HepG2 (cell line): ENCODE measurements at regions not wholly inside any gene's neighbourhood (a gene's known extent, or its start where the extent isn't known, plus 50 kb on each side); places are given as distances from the start of the nearest gene placed in this dataset.

Source experiments
- ATAC-seq: fragments of 200-7000 bp; cut with Tn5 transposase; 3 replicates; pipeline ENCODE4 v1.9.1; 2020; ENCODE audit warnings: mild to moderate bottlenecking, moderate library complexity
- BruUV-seq: library from RNA; stranded (reverse); fragments of 400-500 nt; replicated peaks from 2 replicates; lab custom pipeline; 2021; lab: Mats Ljungman, UMichigan
- CTCF ChIA-PET: fragments of 300-600 bp; formaldehyde crosslinking; extraction: SDS; loops from one replicate; lab custom pipeline; 2021; ENCODE audit warnings: low total read pairs, inconsistent platforms, low intra/inter-chr PET ratio; lab: Yijun Ruan, JAX
- POLR2A ChIA-PET: fragments of 350-600 bp; sonication (Branson Sonifier 250); formaldehyde crosslinking; loops from one replicate; lab custom pipeline; 2020; ENCODE audit warnings: antibody characterized with exemption, inconsistent platforms; lab: Yijun Ruan, JAX
- DNase-seq: peaks from one replicate; pipeline ENCODE4 v3.0.0-alpha.2; 2015; ENCODE audit warnings: low spot score
- FAIRE-seq: peaks from 3 replicates; lab custom pipeline; 2011; peaks lifted over from hg19 to GRCh38; lab: Jason Lieb, UNC
- H2AFZ ChIP-seq: one replicate; pipeline ENCODE4 v1.6.1; 2011; ENCODE audit warnings: low read length, inconsistent platforms
- H3K27ac ChIP-seq: fragments of 300-600 bp; 3 replicates; pipeline ENCODE4 v1.8.0; 2011; ENCODE audit warnings: mixed run types, mild to moderate bottlenecking, mixed read lengths, low read length, inconsistent platforms; ENCODE audit not compliant: insufficient read depth; ENCODE audit errors: extremely low read length
- H3K27me3 ChIP-seq, 2 experiments: fragments of 200-600 bp in 1 of 2; 2 replicates in 1 of 2; 3 replicates in 1 of 2; pipeline versions ENCODE4 v1.6.0 to v1.8.0; 2011; ENCODE audit warnings: low read length in 2 of 2, mild to moderate bottlenecking in 2 of 2, moderate library complexity in 2 of 2, inconsistent platforms in 1 of 2; ENCODE audit not compliant: insufficient read depth in 2 of 2, control insufficient read depth in 1 of 2
- H3K36me3 ChIP-seq, 2 experiments: fragments of 200-600 bp in 1 of 2; replicated peaks in 1 of 2; 2 replicates in 1 of 2; 3 replicates in 1 of 2; pipeline versions ENCODE4 v1.5.1 to v1.8.0; 2011; ENCODE audit warnings: low read length in 2 of 2, inconsistent platforms in 1 of 2; ENCODE audit not compliant: insufficient read depth in 2 of 2, control insufficient read depth in 1 of 2
- H3K4me1 ChIP-seq: 2 replicates; pipeline ENCODE4 v1.5.1; 2012; ENCODE audit warnings: low read length, inconsistent platforms; ENCODE audit not compliant: insufficient read depth
- H3K4me2 ChIP-seq: 2 replicates; pipeline ENCODE4 v1.6.0; 2011; ENCODE audit warnings: low read depth, low read length, inconsistent platforms
- H3K4me3 ChIP-seq, 3 experiments: fragments of 200-600 bp in 1 of 3; sonication (generic), shearing (Covaris generic) in 1 of 3; replicated peaks in 1 of 3; 2 replicates each; pipeline ENCODE4 v1.5.1; 2011 to 2016; ENCODE audit warnings: low read length in 3 of 3, inconsistent platforms in 2 of 3, low read depth in 2 of 3, mild to moderate bottlenecking in 2 of 3, control low read depth in 1 of 3, mixed read lengths in 1 of 3; ENCODE audit not compliant: insufficient read depth in 1 of 3
- H3K79me2 ChIP-seq: one replicate; pipeline ENCODE4 v1.6.1; 2011; ENCODE audit warnings: low read length, inconsistent platforms; ENCODE audit not compliant: insufficient read depth
- H3K9ac ChIP-seq: 2 replicates; pipeline ENCODE4 v1.6.0; 2011; ENCODE audit warnings: mild to moderate bottlenecking, low read depth, low read length, inconsistent platforms; ENCODE audit not compliant: insufficient read depth
- H3K9me3 ChIP-seq: 2 replicates; pipeline ENCODE4 v1.5.1; 2012; ENCODE audit warnings: mild to moderate bottlenecking, low read length
- H4K20me1 ChIP-seq: 2 replicates; pipeline ENCODE4 v1.6.0; 2011; ENCODE audit warnings: inconsistent platforms, mild to moderate bottlenecking, low read length, moderate library complexity; ENCODE audit not compliant: insufficient read depth
- BCLAF1 ChIP-seq: fragments of 450-650 bp; IDR thresholded peaks from 2 replicates; pipeline ENCODE4 v1.6.1; 2017; ENCODE audit warnings: mild to moderate bottlenecking
- GLI4 ChIP-seq: sonication (generic); formaldehyde crosslinking; IDR thresholded peaks from 2 replicates; pipeline ENCODE4 v1.5.1; 2020; ENCODE audit warnings: missing genetic modification reagents, mild to moderate bottlenecking, moderate library complexity, borderline replicate concordance
- HNRNPK ChIP-seq: fragments of 200-400 bp; formaldehyde crosslinking; IDR thresholded peaks from 2 replicates; pipeline ENCODE4 v1.6.1; 2018; ENCODE audit warnings: low read length, low read depth, moderate library complexity, mild to moderate bottlenecking; ENCODE audit not compliant: poor library complexity, severe bottlenecking
- KLF11 ChIP-seq: IDR thresholded peaks from 2 replicates; pipeline ENCODE4 v1.6.1; 2016; ENCODE audit warnings: missing compliant biosample characterization
- LCORL ChIP-seq, 2 experiments: fragments of 450-650 bp in 1 of 2; sonication (generic) in 1 of 2; formaldehyde crosslinking in 1 of 2; IDR thresholded peaks; 2 replicates each; pipeline versions ENCODE4 v1.5.0 to v1.6.1; 2017 to 2020; ENCODE audit warnings: antibody characterized with exemption in 1 of 2, missing genetic modification reagents in 1 of 2
- MXD4 ChIP-seq: IDR thresholded peaks from 2 replicates; pipeline ENCODE4 v1.6.1; 2016; ENCODE audit warnings: mild to moderate bottlenecking, missing biosample characterization, missing genetic modification reagents
- SKIL ChIP-seq: sonication (generic); formaldehyde crosslinking; IDR thresholded peaks from 2 replicates; pipeline ENCODE4 v1.8.0; 2022; ENCODE audit warnings: missing genetic modification reagents, mild to moderate bottlenecking, moderate library complexity, borderline replicate concordance
- TRAFD1 ChIP-seq: sonication (generic); formaldehyde crosslinking; IDR thresholded peaks from 2 replicates; pipeline ENCODE4 v1.5.1; 2020; ENCODE audit warnings: missing genetic modification reagents, mild to moderate bottlenecking, borderline replicate concordance
- ZBTB21 ChIP-seq: sonication (generic); formaldehyde crosslinking; IDR thresholded peaks from 2 replicates; pipeline ENCODE4 v1.4.0; 2020; ENCODE audit warnings: missing genetic modification reagents
- ZNF225 ChIP-seq: sonication (generic); formaldehyde crosslinking; IDR thresholded peaks from 2 replicates; pipeline ENCODE4 v1.4.0; 2020; ENCODE audit warnings: mild to moderate bottlenecking, missing genetic modification reagents
- ZNF670 ChIP-seq: sonication (generic); formaldehyde crosslinking; IDR thresholded peaks from 2 replicates; pipeline ENCODE4 v1.8.0; 2022; ENCODE audit warnings: mild to moderate bottlenecking, missing genetic modification reagents, borderline replicate concordance
- ZNF792 ChIP-seq: IDR thresholded peaks from 2 replicates; pipeline ENCODE4 v1.6.1; 2016
- WGBS: methylation state at CpG from one replicate; pipeline ENCODE4 v1.1.6; 2017; ENCODE audit warnings: low lambda C conversion rate; 5-methylcytosine and 5-hydroxymethylcytosine counted together
- in situ Hi-C: cut with HindIII; loops from 2 replicates; pipeline ENCODE4 v1.10.0; 2017; ENCODE audit warnings: low pct_unique_long_range_greater_than_20kb; ENCODE audit not compliant: extremely low pct_ligation_motif_present
- intact Hi-C: fragments of 100-400 bp; cut with micrococcal nuclease; formaldehyde crosslinking; loops from one replicate; pipeline ENCODE4 v1.10.0; 2022; ENCODE audit not compliant: unreplicated experiment
- TF ChIP-seq, protein P1 (sequence below): sonication (generic); formaldehyde crosslinking; IDR thresholded peaks from 2 replicates; pipeline ENCODE4 v1.5.0; 2020; ENCODE audit warnings: missing genetic modification reagents
- TF ChIP-seq, protein P2 (sequence below): sonication (generic); formaldehyde crosslinking; IDR thresholded peaks from 2 replicates; pipeline ENCODE4 v1.4.0; 2020; ENCODE audit warnings: missing genetic modification reagents

- Histone ChIP-seq H3K36me3 (no peaks in the 10 kb centered on the region), H2AFZ (no peak overlapping the region), H3K79me2 (no peaks in the 10 kb centered on the region), H3K9ac (no peak overlapping the region), H3K27ac (no peak overlapping the region), H3K4me1 (no peaks in the 10 kb centered on the region), H3K4me2 (no peak overlapping the region), H3K4me3 (no peak overlapping the region), H3K9me3 (no peaks in the 10 kb centered on the region), H4K20me1 (no peaks in the 10 kb centered on the region), H3K27me3 (no peaks in the 10 kb centered on the region; a peak in 1 of 5 replicates)
- FAIRE-seq (no peak), DNase-seq (no peak), ATAC-seq (no peak)
- 10% methylated on average over 3 of the region's 3 CpGs for WGBS
- ChIA-PET CTCF (no interaction called here), POLR2A (no interaction called here)
- BruUV-seq: no TSS peak
- intact Hi-C loops: no loop called here
- in situ Hi-C loops: no loop called here
- TF ChIP-seq ZBTB21 (no peak), HNRNPK (no peak), TRAFD1 (CRISPR knock-in tag) (no peak), BCLAF1 (no peak), KLF11 (CRISPR knock-in tag) (no peak), LCORL (IDR thresholded peaks at IDR 0.05) (no peak), LCORL (CRISPR knock-in tag; IDR thresholded peaks at IDR 0.05) (no peak), ZNF792 (CRISPR knock-in tag) (no peak), MXD4 (no peak), ZNF670 (CRISPR knock-in tag) (no peak), GLI4 (CRISPR knock-in tag) (no peak), ZNF225 (CRISPR knock-in tag) (no peak), SKIL (CRISPR knock-in tag) (no peak)
- TF ChIP-seq, protein P1, sequence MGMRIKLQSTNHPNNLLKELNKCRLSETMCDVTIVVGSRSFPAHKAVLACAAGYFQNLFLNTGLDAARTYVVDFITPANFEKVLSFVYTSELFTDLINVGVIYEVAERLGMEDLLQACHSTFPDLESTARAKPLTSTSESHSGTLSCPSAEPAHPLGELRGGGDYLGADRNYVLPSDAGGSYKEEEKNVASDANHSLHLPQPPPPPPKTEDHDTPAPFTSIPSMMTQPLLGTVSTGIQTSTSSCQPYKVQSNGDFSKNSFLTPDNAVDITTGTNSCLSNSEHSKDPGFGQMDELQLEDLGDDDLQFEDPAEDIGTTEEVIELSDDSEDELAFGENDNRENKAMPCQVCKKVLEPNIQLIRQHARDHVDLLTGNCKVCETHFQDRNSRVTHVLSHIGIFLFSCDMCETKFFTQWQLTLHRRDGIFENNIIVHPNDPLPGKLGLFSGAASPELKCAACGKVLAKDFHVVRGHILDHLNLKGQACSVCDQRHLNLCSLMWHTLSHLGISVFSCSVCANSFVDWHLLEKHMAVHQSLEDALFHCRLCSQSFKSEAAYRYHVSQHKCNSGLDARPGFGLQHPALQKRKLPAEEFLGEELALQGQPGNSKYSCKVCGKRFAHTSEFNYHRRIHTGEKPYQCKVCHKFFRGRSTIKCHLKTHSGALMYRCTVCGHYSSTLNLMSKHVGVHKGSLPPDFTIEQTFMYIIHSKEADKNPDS (CRISPR knock-in tag): no peak
- TF ChIP-seq, protein P2, sequence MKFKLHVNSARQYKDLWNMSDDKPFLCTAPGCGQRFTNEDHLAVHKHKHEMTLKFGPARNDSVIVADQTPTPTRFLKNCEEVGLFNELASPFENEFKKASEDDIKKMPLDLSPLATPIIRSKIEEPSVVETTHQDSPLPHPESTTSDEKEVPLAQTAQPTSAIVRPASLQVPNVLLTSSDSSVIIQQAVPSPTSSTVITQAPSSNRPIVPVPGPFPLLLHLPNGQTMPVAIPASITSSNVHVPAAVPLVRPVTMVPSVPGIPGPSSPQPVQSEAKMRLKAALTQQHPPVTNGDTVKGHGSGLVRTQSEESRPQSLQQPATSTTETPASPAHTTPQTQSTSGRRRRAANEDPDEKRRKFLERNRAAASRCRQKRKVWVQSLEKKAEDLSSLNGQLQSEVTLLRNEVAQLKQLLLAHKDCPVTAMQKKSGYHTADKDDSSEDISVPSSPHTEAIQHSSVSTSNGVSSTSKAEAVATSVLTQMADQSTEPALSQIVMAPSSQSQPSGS (CRISPR knock-in tag): no peak
These were observed 322.0 kb downstream of the SUCLG1 start for GRCh38 chr2:84137034-84137433.
